Nephron progenitor cell (in vitro differentiated cells): ENCODE measurements at regions not wholly inside any gene's neighbourhood (a gene's known extent, or its start where the extent isn't known, plus 50 kb on each side); places are given as distances from the start of the nearest gene placed in this dataset.
"Not testable (repeated sequence)": the region's sequence is repeated elsewhere in the genome, so short reads cannot be mapped to it uniquely, and the experiment has no call there.

Experiments used
- DNase-seq: peaks from one replicate; pipeline ENCODE4 v3.0.0; 2021
- H3K27ac Mint-ChIP-seq: 2 replicates; pipeline ENCODE4 v1.8.0; 2021; ENCODE audit warnings: mild to moderate bottlenecking, moderate library complexity, mixed read lengths
- H3K27me3 Mint-ChIP-seq: 2 replicates; pipeline ENCODE4 v1.8.0; 2021; ENCODE audit warnings: mild to moderate bottlenecking, low read depth, mixed read lengths; ENCODE audit not compliant: poor library complexity
- H3K36me3 Mint-ChIP-seq: 2 replicates; pipeline ENCODE4 v1.8.0; 2021; ENCODE audit warnings: low read depth, mixed read lengths
- H3K4me1 Mint-ChIP-seq: 2 replicates; pipeline ENCODE4 v1.8.0; 2021; ENCODE audit warnings: mixed read lengths
- H3K4me3 Mint-ChIP-seq: 2 replicates; pipeline ENCODE4 v1.8.0; 2021; ENCODE audit warnings: mild to moderate bottlenecking, moderate library complexity, mixed read lengths
- H3K9me3 Mint-ChIP-seq: 2 replicates; pipeline ENCODE4 v1.8.0; 2021; ENCODE audit warnings: mild to moderate bottlenecking, moderate library complexity, mixed read lengths
- TF ChIP-seq, protein P1 (sequence below): fragments of 200-600 bp; sonication (generic); IDR thresholded peaks from 2 replicates; pipeline ENCODE4 v1.5.0; 2021; ENCODE audit warnings: antibody characterized with exemption

DNA sequence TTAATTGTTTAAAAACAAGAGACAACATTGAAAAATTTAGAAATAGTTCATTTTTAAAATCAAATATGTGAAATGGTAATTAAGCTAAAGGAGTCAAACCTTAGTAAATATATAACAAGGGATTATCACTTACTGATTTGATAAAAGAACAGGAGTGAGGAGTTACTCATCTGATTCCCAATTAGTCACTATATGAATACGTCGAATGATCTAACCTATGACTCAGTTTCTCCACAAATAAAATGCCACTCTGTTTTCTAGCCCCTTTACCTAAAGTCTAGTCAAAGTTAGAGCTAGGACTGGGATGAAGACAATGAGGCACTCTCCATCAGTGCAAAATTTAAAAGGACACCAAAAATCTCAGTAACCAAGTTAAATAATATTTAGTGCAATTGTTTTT lies 70.4 kb upstream of the RASEF start:
- TF ChIP-seq, protein P1, sequence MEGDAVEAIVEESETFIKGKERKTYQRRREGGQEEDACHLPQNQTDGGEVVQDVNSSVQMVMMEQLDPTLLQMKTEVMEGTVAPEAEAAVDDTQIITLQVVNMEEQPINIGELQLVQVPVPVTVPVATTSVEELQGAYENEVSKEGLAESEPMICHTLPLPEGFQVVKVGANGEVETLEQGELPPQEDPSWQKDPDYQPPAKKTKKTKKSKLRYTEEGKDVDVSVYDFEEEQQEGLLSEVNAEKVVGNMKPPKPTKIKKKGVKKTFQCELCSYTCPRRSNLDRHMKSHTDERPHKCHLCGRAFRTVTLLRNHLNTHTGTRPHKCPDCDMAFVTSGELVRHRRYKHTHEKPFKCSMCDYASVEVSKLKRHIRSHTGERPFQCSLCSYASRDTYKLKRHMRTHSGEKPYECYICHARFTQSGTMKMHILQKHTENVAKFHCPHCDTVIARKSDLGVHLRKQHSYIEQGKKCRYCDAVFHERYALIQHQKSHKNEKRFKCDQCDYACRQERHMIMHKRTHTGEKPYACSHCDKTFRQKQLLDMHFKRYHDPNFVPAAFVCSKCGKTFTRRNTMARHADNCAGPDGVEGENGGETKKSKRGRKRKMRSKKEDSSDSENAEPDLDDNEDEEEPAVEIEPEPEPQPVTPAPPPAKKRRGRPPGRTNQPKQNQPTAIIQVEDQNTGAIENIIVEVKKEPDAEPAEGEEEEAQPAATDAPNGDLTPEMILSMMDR, result no peak
- Mint-ChIP-seq H3K27ac (no peak overlapping the region), H3K36me3 (peaks cover 4% of the 10 kb centered on the region), H3K9me3 (peaks cover 8% of the 10 kb centered on the region), H3K4me3 (no peak overlapping the region), H3K4me1 (no peaks in the 10 kb centered on the region), H3K27me3 (no peaks in the 10 kb centered on the region)
- no peak for DNase-seq

DNA sequence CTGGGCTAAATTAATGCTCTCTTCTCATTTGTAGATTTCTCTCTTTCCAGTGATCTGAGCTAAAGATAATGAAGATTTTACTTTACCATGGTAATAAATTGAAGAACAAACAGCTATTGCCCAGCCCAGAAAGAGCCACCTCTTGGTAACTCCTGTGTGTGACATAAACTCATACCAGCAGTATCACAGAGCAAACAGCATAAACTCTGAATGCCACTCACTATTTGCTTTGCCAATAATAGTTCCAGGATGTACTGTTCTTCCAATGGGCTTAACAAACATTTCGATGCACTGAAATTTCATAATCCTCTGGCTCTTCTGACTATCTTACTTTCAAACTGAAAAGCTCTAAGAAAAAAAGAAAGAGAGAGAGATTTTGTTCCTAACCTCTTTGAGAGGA lies 69.8 kb upstream of the RASEF start:
- TF ChIP-seq, protein P1, result no peak
- Mint-ChIP-seq H3K9me3 (peaks cover 13% of the 10 kb centered on the region), H3K27me3 (no peaks in the 10 kb centered on the region), H3K4me3 (no peak overlapping the region), H3K27ac (no peak overlapping the region), H3K4me1 (no peaks in the 10 kb centered on the region), H3K36me3 (peaks cover 4% of the 10 kb centered on the region)
- no peak for DNase-seq

DNA sequence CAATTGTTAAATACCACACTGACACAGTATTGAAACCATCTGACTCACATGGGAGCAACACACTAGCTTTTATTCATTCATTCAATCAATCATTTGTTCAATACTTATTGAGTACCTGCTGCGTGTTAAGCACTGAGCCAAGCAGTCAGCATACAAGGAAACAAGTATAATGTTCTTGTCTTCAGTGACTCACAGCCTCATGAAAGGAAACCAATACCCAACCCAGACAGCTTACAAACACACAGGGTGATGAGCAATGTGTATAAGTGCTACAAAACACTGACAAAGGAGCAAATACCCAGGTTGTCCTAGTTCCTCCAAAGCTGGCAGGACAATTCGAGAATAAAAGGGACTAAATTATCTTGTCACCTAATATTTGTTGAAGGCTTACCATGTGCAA lies 67.6 kb upstream of the RASEF start:
- Mint-ChIP-seq H3K27ac (no peak overlapping the region), H3K27me3 (no peaks in the 10 kb centered on the region), H3K36me3 (peaks cover 4% of the 10 kb centered on the region)

DNA sequence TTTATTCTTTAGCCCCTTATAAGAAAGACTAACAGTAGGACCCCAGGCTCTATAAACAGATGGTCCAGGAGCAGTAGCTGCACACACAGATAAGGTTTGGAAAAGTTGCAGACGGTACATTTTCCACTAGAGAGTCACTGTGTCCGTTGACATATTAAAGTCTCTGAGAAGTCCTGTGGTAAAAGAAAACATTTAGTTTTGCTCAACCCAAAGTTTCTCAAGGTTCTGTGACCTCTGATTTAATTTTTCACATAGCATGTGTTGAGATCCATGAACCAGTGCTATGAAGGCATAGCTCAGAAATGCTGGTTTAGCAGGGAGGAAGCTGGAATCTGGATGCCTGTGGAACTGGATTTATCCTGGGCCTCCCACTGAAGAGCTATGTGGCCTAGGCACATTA lies 62.7 kb upstream of the RASEF start:
- Mint-ChIP-seq H3K4me3 (no peak overlapping the region), H3K36me3 (peaks cover 4% of the 10 kb centered on the region), H3K27ac (no peak overlapping the region), H3K9me3 (peaks cover 21% of the 10 kb centered on the region), H3K27me3 (no peaks in the 10 kb centered on the region), H3K4me1 (no peaks in the 10 kb centered on the region)
- no peak for DNase-seq
- TF ChIP-seq, protein P1, result no peak

More for the DNA sequence above, 67.6 kb upstream of the RASEF start:
- H3K4me3 Mint-ChIP-seq, result no peak overlapping the region
- DNase-seq, result no peak
- no peaks in the 10 kb centered on the region for H3K4me1 Mint-ChIP-seq
- H3K9me3 Mint-ChIP-seq, result peaks cover 21% of the 10 kb centered on the region
- TF ChIP-seq, protein P1, result no peak

DNA sequence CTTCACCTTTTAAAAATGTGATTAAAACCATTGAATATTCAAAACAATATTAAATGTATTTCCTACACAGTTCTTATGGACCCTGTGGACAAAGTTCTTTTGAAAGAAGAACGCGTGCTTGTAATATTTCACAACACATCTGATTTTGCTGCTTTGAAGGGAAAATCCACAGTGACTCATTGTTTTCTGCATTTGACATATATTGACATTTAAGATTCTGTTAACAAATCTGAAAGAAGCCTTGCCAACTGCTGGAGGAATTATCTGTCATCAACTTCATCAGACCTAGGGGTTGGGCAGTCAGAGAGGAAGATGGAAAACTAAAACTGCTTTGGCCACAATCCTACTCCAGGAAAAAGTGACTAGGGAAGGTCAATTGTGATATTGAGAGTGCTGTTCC lies 56.9 kb upstream of the RASEF start:
- TF ChIP-seq, protein P1, result no peak
- Mint-ChIP-seq H3K4me1 (no peaks in the 10 kb centered on the region), H3K27me3 (no peaks in the 10 kb centered on the region), H3K27ac (no peak overlapping the region), H3K4me3 (no peak overlapping the region), H3K9me3 (peaks cover 7% of the 10 kb centered on the region), H3K36me3 (peaks cover 3% of the 10 kb centered on the region)
- no peak for DNase-seq

DNA sequence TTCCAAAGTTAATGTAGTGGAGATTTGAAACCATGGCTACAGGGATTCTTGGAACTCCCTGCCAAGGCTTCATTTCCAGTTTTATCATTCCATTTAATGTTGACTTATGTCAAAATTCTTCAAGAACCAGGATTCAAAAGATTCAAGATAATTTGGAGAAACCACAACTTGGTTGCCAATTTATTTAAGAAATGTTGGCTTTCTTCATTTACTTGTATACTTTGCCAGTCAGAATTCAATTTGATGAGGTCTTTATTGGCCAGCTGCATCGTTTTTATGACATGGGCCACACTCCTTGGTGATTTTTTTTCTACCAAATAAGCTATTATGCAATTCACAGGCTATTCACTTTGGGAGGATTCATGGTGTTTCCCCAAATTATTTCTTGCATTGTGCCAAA lies 53.1 kb upstream of the RASEF start:
- Mint-ChIP-seq H3K36me3 (peaks cover 19% of the 10 kb centered on the region), H3K27ac (no peak overlapping the region), H3K4me3 (no peak overlapping the region), H3K27me3 (no peaks in the 10 kb centered on the region), H3K9me3 (peaks cover 26% of the 10 kb centered on the region), H3K4me1 (no peaks in the 10 kb centered on the region)
- TF ChIP-seq, protein P1, result no peak
- no peak for DNase-seq

DNA sequence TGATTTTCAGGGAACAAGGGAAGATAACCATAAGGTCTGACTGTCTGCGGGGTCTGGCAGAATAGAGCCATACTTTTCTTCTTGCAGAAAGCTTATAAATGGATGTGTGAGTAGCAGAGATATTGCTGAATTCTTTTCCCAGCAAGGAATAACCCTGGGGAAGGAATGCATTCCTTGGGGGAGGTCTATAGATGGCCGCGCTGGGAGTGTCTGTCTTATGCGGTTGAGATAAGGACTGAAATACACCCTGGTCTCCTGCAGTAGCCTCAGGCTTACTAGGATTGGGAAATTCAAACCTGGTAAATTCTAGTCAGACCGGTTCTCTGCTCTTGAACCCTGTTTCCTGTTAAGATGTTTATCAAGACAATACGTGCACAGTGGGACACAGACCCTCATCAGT lies 50.5 kb upstream of the RASEF start:
- H3K4me3 Mint-ChIP-seq, H3K4me1 Mint-ChIP-seq, DNase-seq, H3K27ac Mint-ChIP-seq, H3K27me3 Mint-ChIP-seq: not testable (repeated sequence)
- Mint-ChIP-seq H3K36me3 (peaks cover 19% of the 10 kb centered on the region), H3K9me3 (peaks cover 26% of the 10 kb centered on the region)
